Epithelial cell of esophagus (primary cell): ENCODE measurements at regions not wholly inside any gene's neighbourhood (a gene's known extent, or its start where the extent isn't known, plus 50 kb on each side); places are given as distances from the start of the nearest gene placed in this dataset.

Experiments
- DNase-seq: peaks from one replicate; pipeline ENCODE4 v3.0.0; 2010; ENCODE audit warnings: low read depth
- H3K4me3 ChIP-seq: 2 replicates; pipeline ENCODE4 v1.5.1; 2011; ENCODE audit warnings: mild to moderate bottlenecking, low read length, control low read depth
- TF ChIP-seq, protein P1 (sequence below): IDR thresholded peaks from 2 replicates; pipeline ENCODE4 v1.5.1; 2011; ENCODE audit warnings: low read depth, mild to moderate bottlenecking, low read length, control low read depth, inconsistent platforms; ENCODE audit not compliant: insufficient read depth; ENCODE audit errors: missing control alignments

GRCh38 chr6:151698931-151699700, 108.4 kb upstream of the ESR1 start:
- DNase-seq = no peak
- TF ChIP-seq, protein P1, sequence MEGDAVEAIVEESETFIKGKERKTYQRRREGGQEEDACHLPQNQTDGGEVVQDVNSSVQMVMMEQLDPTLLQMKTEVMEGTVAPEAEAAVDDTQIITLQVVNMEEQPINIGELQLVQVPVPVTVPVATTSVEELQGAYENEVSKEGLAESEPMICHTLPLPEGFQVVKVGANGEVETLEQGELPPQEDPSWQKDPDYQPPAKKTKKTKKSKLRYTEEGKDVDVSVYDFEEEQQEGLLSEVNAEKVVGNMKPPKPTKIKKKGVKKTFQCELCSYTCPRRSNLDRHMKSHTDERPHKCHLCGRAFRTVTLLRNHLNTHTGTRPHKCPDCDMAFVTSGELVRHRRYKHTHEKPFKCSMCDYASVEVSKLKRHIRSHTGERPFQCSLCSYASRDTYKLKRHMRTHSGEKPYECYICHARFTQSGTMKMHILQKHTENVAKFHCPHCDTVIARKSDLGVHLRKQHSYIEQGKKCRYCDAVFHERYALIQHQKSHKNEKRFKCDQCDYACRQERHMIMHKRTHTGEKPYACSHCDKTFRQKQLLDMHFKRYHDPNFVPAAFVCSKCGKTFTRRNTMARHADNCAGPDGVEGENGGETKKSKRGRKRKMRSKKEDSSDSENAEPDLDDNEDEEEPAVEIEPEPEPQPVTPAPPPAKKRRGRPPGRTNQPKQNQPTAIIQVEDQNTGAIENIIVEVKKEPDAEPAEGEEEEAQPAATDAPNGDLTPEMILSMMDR = no peak
- no peak overlapping the region for H3K4me3 ChIP-seq

GRCh38 chr6:151699719-151700118, 107.8 kb upstream of the ESR1 start:
- no peak overlapping the region for H3K4me3 ChIP-seq
- no peak for DNase-seq
- TF ChIP-seq, protein P1 = no peak

GRCh38 chr6:151701911-151702562, 105.4 kb upstream of the ESR1 start:
- no peak for DNase-seq
- TF ChIP-seq, protein P1 = no peak
- H3K4me3 ChIP-seq = no peak overlapping the region

- peak; percentile 54 for DNase-seq
- TF ChIP-seq, protein P1 = no peak
- no peak overlapping the region for H3K4me3 ChIP-seq
Measured at GRCh38 chr6:151702851-151703658, 104.4 kb upstream of the ESR1 start.

- TF ChIP-seq, protein P1 = no peak
- no peak overlapping the region for H3K4me3 ChIP-seq
- no peak for DNase-seq
Measured at GRCh38 chr6:151704383-151704782, 103.1 kb upstream of the ESR1 start.

- DNase-seq = no peak
- TF ChIP-seq, protein P1 = no peak
- no peak overlapping the region for H3K4me3 ChIP-seq
Measured at GRCh38 chr6:151705993-151706733, 101.3 kb upstream of the ESR1 start.
